ENCODE measurements at regions not wholly inside any gene's neighbourhood (a gene's known extent, or its start where the extent isn't known, plus 50 kb on each side); places are given as distances from the start of the nearest gene placed in this dataset.

DNA sequence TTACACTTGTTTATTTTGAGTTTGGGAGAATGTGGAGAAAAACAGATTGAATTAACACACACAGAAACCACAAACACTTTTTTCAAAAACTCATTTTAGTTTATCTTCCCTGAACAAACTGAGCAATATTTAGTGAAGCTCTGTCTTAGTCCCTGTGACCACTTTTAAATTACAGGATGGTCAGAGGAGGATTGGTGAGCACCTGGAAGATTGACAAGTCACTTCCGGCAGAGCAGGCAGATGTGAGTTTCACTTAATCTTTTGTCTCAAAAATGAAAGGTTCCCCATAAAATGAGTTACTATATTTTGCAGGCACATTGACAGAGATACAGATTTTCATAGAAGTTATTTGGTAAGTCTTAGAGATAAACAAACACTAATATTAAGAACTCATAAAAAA is 970.1 kb downstream of the ADGRL3 start:
- TF ChIP-seq, protein P1, sequence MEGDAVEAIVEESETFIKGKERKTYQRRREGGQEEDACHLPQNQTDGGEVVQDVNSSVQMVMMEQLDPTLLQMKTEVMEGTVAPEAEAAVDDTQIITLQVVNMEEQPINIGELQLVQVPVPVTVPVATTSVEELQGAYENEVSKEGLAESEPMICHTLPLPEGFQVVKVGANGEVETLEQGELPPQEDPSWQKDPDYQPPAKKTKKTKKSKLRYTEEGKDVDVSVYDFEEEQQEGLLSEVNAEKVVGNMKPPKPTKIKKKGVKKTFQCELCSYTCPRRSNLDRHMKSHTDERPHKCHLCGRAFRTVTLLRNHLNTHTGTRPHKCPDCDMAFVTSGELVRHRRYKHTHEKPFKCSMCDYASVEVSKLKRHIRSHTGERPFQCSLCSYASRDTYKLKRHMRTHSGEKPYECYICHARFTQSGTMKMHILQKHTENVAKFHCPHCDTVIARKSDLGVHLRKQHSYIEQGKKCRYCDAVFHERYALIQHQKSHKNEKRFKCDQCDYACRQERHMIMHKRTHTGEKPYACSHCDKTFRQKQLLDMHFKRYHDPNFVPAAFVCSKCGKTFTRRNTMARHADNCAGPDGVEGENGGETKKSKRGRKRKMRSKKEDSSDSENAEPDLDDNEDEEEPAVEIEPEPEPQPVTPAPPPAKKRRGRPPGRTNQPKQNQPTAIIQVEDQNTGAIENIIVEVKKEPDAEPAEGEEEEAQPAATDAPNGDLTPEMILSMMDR (IDR thresholded peaks at IDR 0.05) = no peak
- TF ChIP-seq, protein P2, sequence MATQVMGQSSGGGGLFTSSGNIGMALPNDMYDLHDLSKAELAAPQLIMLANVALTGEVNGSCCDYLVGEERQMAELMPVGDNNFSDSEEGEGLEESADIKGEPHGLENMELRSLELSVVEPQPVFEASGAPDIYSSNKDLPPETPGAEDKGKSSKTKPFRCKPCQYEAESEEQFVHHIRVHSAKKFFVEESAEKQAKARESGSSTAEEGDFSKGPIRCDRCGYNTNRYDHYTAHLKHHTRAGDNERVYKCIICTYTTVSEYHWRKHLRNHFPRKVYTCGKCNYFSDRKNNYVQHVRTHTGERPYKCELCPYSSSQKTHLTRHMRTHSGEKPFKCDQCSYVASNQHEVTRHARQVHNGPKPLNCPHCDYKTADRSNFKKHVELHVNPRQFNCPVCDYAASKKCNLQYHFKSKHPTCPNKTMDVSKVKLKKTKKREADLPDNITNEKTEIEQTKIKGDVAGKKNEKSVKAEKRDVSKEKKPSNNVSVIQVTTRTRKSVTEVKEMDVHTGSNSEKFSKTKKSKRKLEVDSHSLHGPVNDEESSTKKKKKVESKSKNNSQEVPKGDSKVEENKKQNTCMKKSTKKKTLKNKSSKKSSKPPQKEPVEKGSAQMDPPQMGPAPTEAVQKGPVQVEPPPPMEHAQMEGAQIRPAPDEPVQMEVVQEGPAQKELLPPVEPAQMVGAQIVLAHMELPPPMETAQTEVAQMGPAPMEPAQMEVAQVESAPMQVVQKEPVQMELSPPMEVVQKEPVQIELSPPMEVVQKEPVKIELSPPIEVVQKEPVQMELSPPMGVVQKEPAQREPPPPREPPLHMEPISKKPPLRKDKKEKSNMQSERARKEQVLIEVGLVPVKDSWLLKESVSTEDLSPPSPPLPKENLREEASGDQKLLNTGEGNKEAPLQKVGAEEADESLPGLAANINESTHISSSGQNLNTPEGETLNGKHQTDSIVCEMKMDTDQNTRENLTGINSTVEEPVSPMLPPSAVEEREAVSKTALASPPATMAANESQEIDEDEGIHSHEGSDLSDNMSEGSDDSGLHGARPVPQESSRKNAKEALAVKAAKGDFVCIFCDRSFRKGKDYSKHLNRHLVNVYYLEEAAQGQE (IDR thresholded peaks at IDR 0.05; ENCODE audit: low read depth, low read length) = no peak
- TF ChIP-seq, protein P3, sequence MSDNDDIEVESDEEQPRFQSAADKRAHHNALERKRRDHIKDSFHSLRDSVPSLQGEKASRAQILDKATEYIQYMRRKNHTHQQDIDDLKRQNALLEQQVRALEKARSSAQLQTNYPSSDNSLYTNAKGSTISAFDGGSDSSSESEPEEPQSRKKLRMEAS (IDR thresholded peaks at IDR 0.05; ENCODE audit: low read depth) = no peak
- TF ChIP-seq EP300 (IDR thresholded peaks at IDR 0.05; ENCODE audit: borderline replicate concordance in 1 of 2, low read depth in 1 of 2, low read length in 1 of 2) = no peak
- TF ChIP-seq RXRA (IDR thresholded peaks at IDR 0.05; ENCODE audit: borderline replicate concordance, low read depth) = no peak
- no peak for TF ChIP-seq POLR2AphosphoS5 (IDR thresholded peaks at IDR 0.05; ENCODE audit: low read depth, low read length)
- no peak for TF ChIP-seq GATA2 (CRISPR knock-in tag; IDR thresholded peaks at IDR 0.05)
